GM19467 (cell line): ENCODE measurements at regions not wholly inside any gene's neighbourhood (a gene's known extent, or its start where the extent isn't known, plus 50 kb on each side); places are given as distances from the start of the nearest gene placed in this dataset.

ENCODE experiments used
- ATAC-seq: cut with Tn5 transposase; IDR thresholded peaks from one replicate; pipeline ENCODE4 v1.9.1; 2021; ENCODE audit warnings: mild to moderate bottlenecking, moderate library complexity; ENCODE audit not compliant: unreplicated experiment

DNA sequence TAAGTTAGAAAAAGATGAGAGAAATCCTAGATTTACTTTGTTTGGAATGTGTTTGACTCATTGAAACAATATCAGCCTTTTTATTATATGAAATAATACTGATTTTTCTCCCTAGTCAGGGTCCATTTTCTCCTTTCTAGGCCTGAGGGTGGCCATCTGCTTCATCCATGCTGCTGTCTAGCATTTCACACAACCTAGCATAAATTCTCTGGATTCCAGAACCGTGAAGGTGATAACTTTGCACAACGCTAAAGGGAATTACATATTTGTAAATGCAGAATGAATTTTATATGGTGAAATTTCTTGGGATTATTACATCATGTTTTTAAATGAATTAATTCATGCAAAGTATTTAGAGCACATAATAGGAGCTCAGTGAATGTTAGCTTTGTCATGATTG is 505.1 kb downstream of the INHBA start:
- ATAC-seq: no peak

- ATAC-seq: no peak
Measured at GRCh38 chr7:41193738-41194282, 509.1 kb downstream of the INHBA start.

DNA sequence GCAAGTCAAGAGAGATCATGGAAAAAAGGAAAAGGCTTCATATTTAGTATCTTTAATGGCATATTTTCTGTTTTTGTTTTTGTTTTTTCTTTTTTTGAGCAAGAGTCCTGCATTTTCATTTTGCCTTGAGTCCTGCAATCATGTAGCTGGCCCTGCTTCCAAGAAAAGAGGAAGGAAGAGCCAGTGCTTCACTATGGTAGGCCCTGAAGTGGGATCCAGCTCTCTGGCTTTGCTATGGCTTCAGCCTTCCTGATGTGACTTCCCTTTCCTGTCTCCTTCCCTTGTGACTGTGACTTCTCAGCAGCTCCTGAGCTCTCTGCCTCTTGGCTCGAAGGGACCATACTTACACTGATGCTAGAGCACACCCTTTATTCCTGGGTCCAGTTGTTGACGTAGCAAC is 512.3 kb downstream of the INHBA start:
- no peak for ATAC-seq

DNA sequence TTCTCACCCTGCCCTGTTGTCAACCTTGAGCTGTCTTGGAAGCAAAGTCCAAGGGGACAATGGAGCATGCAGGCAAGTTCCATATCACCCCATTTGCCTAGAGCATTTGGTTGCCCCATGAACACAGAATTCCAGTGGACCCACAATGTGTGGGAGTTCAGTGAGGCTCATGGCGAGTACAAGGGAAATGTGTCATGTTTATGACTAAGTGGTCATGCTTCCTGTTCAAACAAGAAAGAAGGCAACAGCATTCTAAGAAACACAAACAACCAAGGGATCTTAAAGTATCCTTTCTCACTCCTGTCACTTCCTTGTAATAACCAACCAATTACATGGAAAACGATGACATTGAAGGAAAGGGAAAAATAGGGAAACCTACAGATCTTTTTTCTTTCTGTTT is 513.0 kb downstream of the INHBA start:
- no peak for ATAC-seq

GRCh38 chr7:41188163-41189130 is 514.4 kb downstream of the INHBA start:
- no peak for ATAC-seq

- no peak for ATAC-seq
Measured at GRCh38 chr7:41187322-41187721, 515.6 kb downstream of the INHBA start.

- no peak for ATAC-seq
Measured at GRCh38 chr7:41185851-41186250, 517.0 kb downstream of the INHBA start.

GRCh38 chr7:41183741-41184140 is 519.1 kb downstream of the INHBA start:
- ATAC-seq: no peak

DNA sequence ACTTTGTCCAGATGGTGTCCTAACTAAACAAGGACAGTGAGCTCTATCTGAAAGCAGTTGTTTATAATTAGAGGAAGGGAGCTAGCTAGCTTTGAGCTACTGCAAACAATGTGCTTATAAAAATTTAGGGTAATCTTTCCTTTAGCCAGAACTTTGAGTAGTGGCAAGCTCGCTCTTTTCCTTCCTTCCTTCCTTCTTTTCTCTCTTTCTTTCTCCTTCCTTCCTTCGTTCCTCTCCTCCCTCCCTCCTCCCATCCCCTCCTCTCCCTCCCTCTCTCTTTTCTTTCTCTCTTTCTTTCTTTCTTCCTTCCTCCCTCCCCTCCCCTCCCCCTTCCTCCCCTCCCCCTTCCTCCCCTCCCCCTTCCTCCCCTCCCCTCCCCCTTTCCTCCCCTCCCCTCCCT is 520.1 kb downstream of the INHBA start:
- ATAC-seq: no peak

- ATAC-seq: no peak
Measured at GRCh38 chr7:41175435-41175834, 527.5 kb downstream of the INHBA start.

- no peak for ATAC-seq
Measured at GRCh38 chr7:41174521-41174920, 528.4 kb downstream of the INHBA start.

DNA sequence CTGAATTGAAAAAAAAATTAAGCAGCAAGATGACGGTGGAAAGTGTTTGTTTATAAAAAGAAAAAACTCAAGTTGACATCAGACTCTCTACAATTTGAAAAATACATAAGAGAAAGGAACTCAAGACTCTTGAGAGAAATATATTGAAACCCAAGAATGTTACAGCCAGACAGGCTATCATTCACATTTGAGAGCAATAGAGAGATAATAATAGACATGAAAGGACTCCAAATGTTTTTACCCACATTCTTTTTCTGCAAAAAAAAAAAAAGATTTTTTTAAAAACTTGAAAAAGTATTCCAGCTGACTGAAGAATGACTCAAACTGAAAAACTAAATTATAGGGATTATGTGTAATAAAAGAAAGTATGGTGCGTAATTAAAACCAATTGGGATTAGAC is 532.4 kb downstream of the INHBA start:
- ATAC-seq: no peak

DNA sequence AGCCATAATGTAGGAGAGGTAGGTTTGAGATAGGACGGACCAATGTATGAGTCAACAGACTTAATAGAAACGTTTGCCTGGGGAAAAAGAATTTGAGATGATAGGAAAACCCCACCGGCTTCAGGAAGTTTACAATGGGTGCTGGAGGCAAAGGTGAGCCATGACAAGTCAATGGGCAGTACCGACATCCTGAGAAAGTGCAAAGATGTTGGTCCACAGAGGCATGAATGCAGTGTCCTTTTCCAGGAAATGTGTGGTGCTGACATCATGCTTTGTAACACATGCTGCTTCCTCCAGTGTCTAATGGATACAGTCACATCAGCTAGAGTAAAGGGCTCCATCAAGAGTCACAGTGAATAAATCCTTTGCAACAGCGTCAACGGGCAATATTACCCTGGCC is 533.6 kb downstream of the INHBA start:
- no peak for ATAC-seq

DNA sequence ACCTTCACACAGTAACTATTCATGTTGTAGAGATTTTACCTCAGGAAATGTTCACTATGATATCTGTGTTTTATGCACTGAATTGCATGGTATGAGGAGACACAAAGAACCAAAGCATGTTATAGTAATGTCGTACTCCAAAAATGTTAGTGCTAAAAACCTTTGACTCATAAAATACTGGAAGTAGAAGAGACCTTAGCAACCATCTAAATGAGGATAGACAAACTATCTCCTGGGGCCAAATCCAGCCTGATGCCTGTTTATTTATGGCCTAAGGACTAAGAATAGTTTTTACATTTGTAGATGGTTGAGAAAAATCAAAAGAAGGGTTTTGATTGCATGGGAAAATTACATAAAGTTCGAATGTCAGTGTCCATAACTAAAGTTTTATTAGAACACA is 535.1 kb downstream of the INHBA start:
- ATAC-seq: no peak

GRCh38 chr7:41164440-41164839 is 538.5 kb downstream of the INHBA start:
- no peak for ATAC-seq

DNA sequence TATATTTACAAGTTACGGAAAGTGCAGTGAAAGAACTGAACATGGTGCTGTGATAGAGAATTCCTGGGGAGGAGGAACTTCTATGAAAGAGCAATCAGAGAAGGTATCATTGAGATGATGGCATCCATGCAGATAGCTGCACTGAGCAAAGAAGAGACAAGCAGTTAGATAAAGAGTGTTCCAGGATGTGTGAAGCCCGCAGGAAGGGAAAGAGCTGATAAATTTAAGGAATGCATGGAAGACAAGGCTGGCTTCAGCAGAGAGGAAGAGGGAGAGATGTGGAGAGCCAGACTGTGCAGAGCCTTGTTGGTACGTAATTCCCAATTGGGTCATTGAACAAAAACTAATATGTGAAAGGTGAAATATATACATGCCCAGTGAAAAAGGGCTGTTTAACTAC is 538.9 kb downstream of the INHBA start:
- no peak for ATAC-seq

DNA sequence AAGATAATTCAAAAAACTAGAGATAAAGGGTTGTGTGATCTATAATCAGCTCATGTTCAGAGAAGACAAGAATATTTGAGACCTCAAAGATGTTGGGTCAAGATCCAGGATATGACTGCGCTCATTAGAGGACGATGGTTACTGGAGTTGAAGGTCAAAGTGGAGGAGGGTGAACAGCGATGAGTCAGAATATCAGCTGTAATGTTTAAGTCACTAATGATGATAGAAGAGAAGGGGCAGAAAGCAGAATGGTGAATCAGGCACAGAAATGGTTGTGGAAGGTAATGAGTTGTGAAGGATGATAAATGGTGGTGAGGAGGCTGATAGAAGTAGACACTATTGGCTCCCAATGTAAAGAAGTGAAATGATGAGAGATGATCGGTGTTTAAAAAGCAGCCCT is 540.3 kb downstream of the INHBA start:
- ATAC-seq: no peak

- ATAC-seq: no peak
Measured at GRCh38 chr7:41161041-41161587, 541.8 kb downstream of the INHBA start.

DNA sequence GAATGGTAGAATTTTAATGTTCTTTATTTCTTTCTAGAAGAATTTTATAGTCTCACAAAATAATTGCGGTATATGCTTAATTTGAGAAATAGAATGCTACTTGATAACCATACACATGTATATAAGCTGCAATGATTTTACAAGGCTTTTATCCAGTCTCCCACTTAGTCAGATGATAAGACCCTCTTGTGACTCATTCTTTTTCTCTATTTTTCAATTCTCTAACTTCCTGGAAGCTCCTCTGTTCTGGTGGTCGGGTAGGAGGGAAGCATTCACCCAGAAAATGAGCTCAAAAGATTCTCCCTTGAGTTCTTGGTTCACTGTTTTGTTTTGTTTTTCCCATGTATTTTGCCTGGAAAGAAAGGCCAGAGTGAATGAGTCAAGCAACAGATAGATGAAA is 546.6 kb downstream of the INHBA start:
- no peak for ATAC-seq

- ATAC-seq: no peak
Measured at GRCh38 chr7:41153268-41153667, 549.6 kb downstream of the INHBA start.

DNA sequence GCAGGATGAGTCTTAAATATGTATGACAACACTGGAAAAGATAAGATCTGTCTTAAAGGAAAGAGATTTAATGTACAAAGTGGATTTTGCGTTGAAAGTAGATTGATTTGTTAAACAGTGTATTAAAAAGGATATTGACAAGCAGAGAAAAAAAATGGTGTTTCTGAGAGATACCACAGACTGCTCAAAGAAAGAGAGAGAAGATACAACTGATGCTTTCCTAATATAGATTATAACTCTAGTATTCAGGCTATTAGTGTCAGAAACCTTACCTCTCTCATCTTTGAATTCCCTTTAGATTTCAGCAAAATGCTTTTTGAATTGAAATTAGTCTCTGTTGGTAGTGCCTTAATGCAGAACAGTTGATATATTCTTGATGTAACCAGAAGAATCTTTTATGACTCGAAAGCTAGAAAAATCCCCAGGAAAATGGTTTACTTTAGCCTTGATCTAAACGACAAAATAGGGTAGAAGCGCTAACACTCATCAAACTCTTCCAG is 550.7 kb downstream of the INHBA start:
- ATAC-seq: no peak

- ATAC-seq: no peak
Measured at GRCh38 chr7:41149576-41149975, 553.3 kb downstream of the INHBA start.
